ENCODE measurements at regions not wholly inside any gene's neighbourhood (a gene's known extent, or its start where the extent isn't known, plus 50 kb on each side); places are given as distances from the start of the nearest gene placed in this dataset.

- TF ChIP-seq, protein P1, sequence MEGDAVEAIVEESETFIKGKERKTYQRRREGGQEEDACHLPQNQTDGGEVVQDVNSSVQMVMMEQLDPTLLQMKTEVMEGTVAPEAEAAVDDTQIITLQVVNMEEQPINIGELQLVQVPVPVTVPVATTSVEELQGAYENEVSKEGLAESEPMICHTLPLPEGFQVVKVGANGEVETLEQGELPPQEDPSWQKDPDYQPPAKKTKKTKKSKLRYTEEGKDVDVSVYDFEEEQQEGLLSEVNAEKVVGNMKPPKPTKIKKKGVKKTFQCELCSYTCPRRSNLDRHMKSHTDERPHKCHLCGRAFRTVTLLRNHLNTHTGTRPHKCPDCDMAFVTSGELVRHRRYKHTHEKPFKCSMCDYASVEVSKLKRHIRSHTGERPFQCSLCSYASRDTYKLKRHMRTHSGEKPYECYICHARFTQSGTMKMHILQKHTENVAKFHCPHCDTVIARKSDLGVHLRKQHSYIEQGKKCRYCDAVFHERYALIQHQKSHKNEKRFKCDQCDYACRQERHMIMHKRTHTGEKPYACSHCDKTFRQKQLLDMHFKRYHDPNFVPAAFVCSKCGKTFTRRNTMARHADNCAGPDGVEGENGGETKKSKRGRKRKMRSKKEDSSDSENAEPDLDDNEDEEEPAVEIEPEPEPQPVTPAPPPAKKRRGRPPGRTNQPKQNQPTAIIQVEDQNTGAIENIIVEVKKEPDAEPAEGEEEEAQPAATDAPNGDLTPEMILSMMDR (conservative IDR thresholded peaks at IDR 0.05), result no peak
- TF ChIP-seq EZH2 (IDR thresholded peaks at IDR 0.05; ENCODE audit: low read depth), result no peak
Observed at GRCh38 chr6:43939281-43940070, 169.5 kb downstream of the VEGFA start.

Data from PC-9 (cell line).